ENCODE measurements at regions not wholly inside any gene's neighbourhood (a gene's known extent, or its start where the extent isn't known, plus 50 kb on each side); places are given as distances from the start of the nearest gene placed in this dataset.

GRCh38 chr5:39526914-39527477, 102.2 kb upstream of the DAB2 start:
- TF ChIP-seq CTCF (IDR thresholded peaks at IDR 0.05): no peak

GRCh38 chr5:39525271-39525670, 100.5 kb upstream of the DAB2 start:
- no peak for TF ChIP-seq CTCF (IDR thresholded peaks at IDR 0.05)

GRCh38 chr5:39523821-39524220, 99.0 kb upstream of the DAB2 start:
- TF ChIP-seq CTCF (IDR thresholded peaks at IDR 0.05): no peak

GRCh38 chr5:39521940-39522590, 97.3 kb upstream of the DAB2 start:
- no peak for TF ChIP-seq CTCF (IDR thresholded peaks at IDR 0.05)

- TF ChIP-seq CTCF (IDR thresholded peaks at IDR 0.05): no peak
Measured at GRCh38 chr5:39521098-39521860, 96.5 kb upstream of the DAB2 start.

GRCh38 chr5:39520232-39520572, 95.4 kb upstream of the DAB2 start:
- no peak for TF ChIP-seq CTCF (IDR thresholded peaks at IDR 0.05)

GRCh38 chr5:39519566-39520231, 94.9 kb upstream of the DAB2 start:
- TF ChIP-seq CTCF (IDR thresholded peaks at IDR 0.05): no peak
